ENCODE measurements at regions not wholly inside any gene's neighbourhood (a gene's known extent, or its start where the extent isn't known, plus 50 kb on each side); places are given as distances from the start of the nearest gene placed in this dataset.

GRCh38 chr2:241924069-241924908 is 54.8 kb downstream of the RTP5 start:
- no peak for TF ChIP-seq CTCF (IDR thresholded peaks at IDR 0.05 in 2 of 3, conservative IDR thresholded peaks at IDR 0.05 in 1 of 3; ENCODE audit: borderline replicate concordance in 1 of 3, insufficient read depth in 1 of 3, low read depth in 2 of 3, low read length in 2 of 3)
- no peak for TF ChIP-seq REST (IDR thresholded peaks at IDR 0.05; ENCODE audit: low read depth)
- no peak for TF ChIP-seq ZFX (IDR thresholded peaks at IDR 0.05)
- TF ChIP-seq EZH2phosphoT487 (IDR thresholded peaks at IDR 0.05; ENCODE audit: borderline replicate concordance), result no peak
- no peak for TF ChIP-seq CEBPB (IDR thresholded peaks at IDR 0.05; ENCODE audit: low read depth)
- TF ChIP-seq POLR2AphosphoS5 (IDR thresholded peaks at IDR 0.05; ENCODE audit: low read depth, low read length), result no peak
- TF ChIP-seq YY1 (IDR thresholded peaks at IDR 0.05; ENCODE audit: extremely low read depth, insufficient replicate concordance, low read depth, low read length), result no peak
- TF ChIP-seq POLR2A (IDR thresholded peaks at IDR 0.05; ENCODE audit: borderline replicate concordance, extremely low read depth, insufficient read depth, insufficient read length), result no peak
